Prostate gland (tissue), 2 donors: ENCODE measurements at regions not wholly inside any gene's neighbourhood (a gene's known extent, or its start where the extent isn't known, plus 50 kb on each side); places are given as distances from the start of the nearest gene placed in this dataset.

ENCODE experiments used
- CTCF ChIP-seq, 4 experiments: fragments of 200-600 bp in 2 of 4; fragments of 450-650 bp in 2 of 4; sonication (generic) in 2 of 4; IDR thresholded peaks; 1 replicate in 3 of 4; 2 replicates in 1 of 4; pipeline ENCODE4 v1.5.1; 2016 to 2019; ENCODE audit warnings: antibody characterized with exemption in 4 of 4, mild to moderate bottlenecking in 2 of 4, moderate library complexity in 2 of 4
- POLR2AphosphoS5 ChIP-seq: sonication (generic); formaldehyde crosslinking; IDR thresholded peaks from one replicate; pipeline ENCODE4 v1.6.1; 2017; ENCODE audit warnings: antibody characterized with exemption

- no peak for TF ChIP-seq CTCF (IDR thresholded peaks at IDR 0.05)
- no peak for TF ChIP-seq POLR2AphosphoS5
Observed at GRCh38 chrX:39307488-39307887, 506.2 kb downstream of the MID1IP1 start.
